IMR-90 (cell line): ENCODE measurements at regions not wholly inside any gene's neighbourhood (a gene's known extent, or its start where the extent isn't known, plus 50 kb on each side); places are given as distances from the start of the nearest gene placed in this dataset.

Experiments used
- ATAC-seq: fragments of 200-7000 bp; cut with Tn5 transposase; 2 replicates; pipeline ENCODE4 v1.9.1; 2020; ENCODE audit warnings: low read depth, mild to moderate bottlenecking, moderate library complexity
- BruUV-seq: library from RNA; stranded (reverse); fragments of 400-500 nt; replicated peaks from 2 replicates; lab custom pipeline; 2021; lab: Mats Ljungman, UMichigan
- CTCF ChIA-PET: fragments of 300-600 bp; formaldehyde crosslinking; extraction: SDS; loops from one replicate; lab custom pipeline; 2021; ENCODE audit warnings: antibody characterized with exemption; lab: Yijun Ruan, JAX
- POLR2A ChIA-PET: fragments of 300-600 bp; sonication (Branson Sonifier 250); formaldehyde crosslinking; loops from one replicate; lab custom pipeline; 2022; ENCODE audit warnings: antibody characterized with exemption; ENCODE audit not compliant: unreplicated experiment; lab: Charles Lee
- DNase-seq: peaks from one replicate; pipeline ENCODE4 v3.0.0; 2013
- H2AFZ ChIP-seq: replicated peaks from 2 replicates; pipeline ENCODE3; 2013; ENCODE audit warnings: low read length, mild to moderate bottlenecking; ENCODE audit not compliant: poor library complexity
- H2AK5ac ChIP-seq: 2 replicates; pipeline ENCODE4 v1.6.1; 2013; ENCODE audit warnings: low read depth, low read length, inconsistent platforms
- H2AK9ac ChIP-seq: replicated peaks from 2 replicates; pipeline ENCODE3; 2013; ENCODE audit warnings: mild to moderate bottlenecking, low read depth, low read length, moderate library complexity; ENCODE audit not compliant: poor library complexity
- H2BK120ac ChIP-seq: 2 replicates; pipeline ENCODE4 v1.6.1; 2013; ENCODE audit warnings: low read depth, low read length, inconsistent platforms
- H2BK15ac ChIP-seq: 3 replicates; pipeline ENCODE4 v1.6.1; 2013; ENCODE audit warnings: low read depth, low read length, inconsistent platforms
- H2BK20ac ChIP-seq: 2 replicates; pipeline ENCODE4 v1.6.1; 2013; ENCODE audit warnings: low read depth, mild to moderate bottlenecking, inconsistent platforms, low read length, moderate library complexity
- H2BK5ac ChIP-seq: 2 replicates; pipeline ENCODE4 v1.6.1; 2013; ENCODE audit warnings: mild to moderate bottlenecking, low read depth, low read length, inconsistent platforms; ENCODE audit not compliant: poor library complexity, severe bottlenecking
- H3K14ac ChIP-seq: replicated peaks from 2 replicates; pipeline ENCODE4 v1.6.1; 2013; ENCODE audit warnings: low read depth, low read length, inconsistent platforms
- H3K18ac ChIP-seq: 2 replicates; pipeline ENCODE4 v1.6.1; 2013; ENCODE audit warnings: low read depth, low read length, control low read depth
- H3K23ac ChIP-seq: 2 replicates; pipeline ENCODE4 v1.6.1; 2013; ENCODE audit warnings: low read depth, low read length, inconsistent platforms
- H3K27ac ChIP-seq: 2 replicates; pipeline ENCODE4 v1.5.1; 2013; ENCODE audit warnings: mild to moderate bottlenecking, control low read depth, low read length; ENCODE audit not compliant: insufficient read depth
- H3K27me3 ChIP-seq: 2 replicates; pipeline ENCODE4 v1.6.1; 2013; ENCODE audit warnings: low read length; ENCODE audit not compliant: control insufficient read depth, insufficient read depth
- H3K36me3 ChIP-seq: 2 replicates; pipeline ENCODE4 v1.6.1; 2013; ENCODE audit warnings: low read length, mixed read lengths; ENCODE audit not compliant: control insufficient read depth, insufficient read depth
- H3K4ac ChIP-seq: 2 replicates; pipeline ENCODE4 v1.6.1; 2013; ENCODE audit warnings: low read depth, low read length, inconsistent platforms
- H3K4me1 ChIP-seq: 2 replicates; pipeline ENCODE4 v1.6.1; 2013; ENCODE audit warnings: low read length, mixed read lengths; ENCODE audit not compliant: control insufficient read depth, insufficient read depth
- H3K4me2 ChIP-seq: 2 replicates; pipeline ENCODE4 v1.6.1; 2013; ENCODE audit warnings: low read depth, mild to moderate bottlenecking, control low read depth, low read length, moderate library complexity
- H3K4me3 ChIP-seq: 2 replicates; pipeline ENCODE4 v1.5.1; 2013; ENCODE audit warnings: low read depth, mild to moderate bottlenecking, control low read depth, low read length, moderate library complexity; ENCODE audit not compliant: insufficient read depth
- H3K56ac ChIP-seq: 2 replicates; pipeline ENCODE4 v1.6.1; 2013; ENCODE audit warnings: low read length, inconsistent platforms; ENCODE audit not compliant: insufficient read depth; ENCODE audit errors: extremely low read depth
- H3K79me1 ChIP-seq, 2 experiments: 2 replicates each; pipeline ENCODE4 v1.6.1; 2013; ENCODE audit warnings: low read length in 2 of 2, inconsistent platforms in 1 of 2, low read depth in 1 of 2
- H3K9ac ChIP-seq: 2 replicates; pipeline ENCODE4 v1.6.1; 2013; ENCODE audit warnings: low read depth, low read length, control low read depth
- H3K9me1 ChIP-seq: 2 replicates; pipeline ENCODE4 v1.6.1; 2013; ENCODE audit warnings: low read length, inconsistent platforms; ENCODE audit not compliant: insufficient read depth
- H3K9me3 ChIP-seq: 2 replicates; pipeline ENCODE4 v1.6.1; 2013; ENCODE audit warnings: low read length; ENCODE audit not compliant: control insufficient read depth, insufficient read depth
- H4K20me1 ChIP-seq: 2 replicates; pipeline ENCODE4 v1.6.1; 2013; ENCODE audit warnings: low read length, inconsistent platforms; ENCODE audit not compliant: insufficient read depth
- H4K5ac ChIP-seq: 2 replicates; pipeline ENCODE4 v1.6.1; 2013; ENCODE audit warnings: mild to moderate bottlenecking, low read depth, low read length, control low read depth
- H4K8ac ChIP-seq, 2 experiments: 2 replicates each; pipeline ENCODE4 v1.6.1; 2013; ENCODE audit warnings: low read depth in 2 of 2, low read length in 2 of 2, control low read depth in 1 of 2, inconsistent platforms in 1 of 2
- H4K91ac ChIP-seq: 2 replicates; pipeline ENCODE4 v1.6.1; 2013; ENCODE audit warnings: low read depth, low read length, inconsistent platforms; ENCODE audit not compliant: insufficient read depth
- BHLHE40 ChIP-seq: fragments of 150-350 bp; IDR thresholded peaks from 2 replicates; pipeline ENCODE4 v1.6.1; 2016; ENCODE audit warnings: mild to moderate bottlenecking, low read depth, low read length
- CEBPB ChIP-seq: IDR thresholded peaks from 2 replicates; pipeline ENCODE4 v1.6.1; 2012; ENCODE audit warnings: low read depth, low read length, improper control_type of control experiment
- CTCF ChIP-seq: conservative IDR thresholded peaks from 2 replicates; pipeline ENCODE4 v1.5.1; 2012; ENCODE audit warnings: mild to moderate bottlenecking, low read depth, low read length, improper control_type of control experiment
- ELK1 ChIP-seq: fragments of 150-350 bp; IDR thresholded peaks from 2 replicates; pipeline ENCODE4 v1.6.1; 2016; ENCODE audit warnings: low read depth, mild to moderate bottlenecking, low read length, moderate library complexity, borderline replicate concordance
- FOS ChIP-seq: fragments of 150-350 bp; IDR thresholded peaks from 2 replicates; pipeline ENCODE4 v1.6.1; 2016; ENCODE audit warnings: low read depth, low read length
- MAZ ChIP-seq: IDR thresholded peaks from 2 replicates; pipeline ENCODE4 v1.6.1; 2012; ENCODE audit warnings: low read depth, mild to moderate bottlenecking, low read length, improper control_type of control experiment, moderate library complexity, borderline replicate concordance
- MXI1 ChIP-seq: IDR thresholded peaks from 2 replicates; pipeline ENCODE4 v1.6.1; 2012; ENCODE audit warnings: low read depth, mild to moderate bottlenecking, low read length, moderate library complexity, borderline replicate concordance
- NFE2L2 ChIP-seq: fragments of 150-350 bp; IDR thresholded peaks from 2 replicates; pipeline ENCODE4 v1.6.1; 2016; ENCODE audit warnings: low read depth, mild to moderate bottlenecking, low read length
- RAD21 ChIP-seq: IDR thresholded peaks from 2 replicates; pipeline ENCODE4 v1.6.1; 2012; ENCODE audit warnings: low read length, improper control_type of control experiment
- RFX5 ChIP-seq: IDR thresholded peaks from 2 replicates; pipeline ENCODE4 v1.8.0; 2012; ENCODE audit warnings: low read depth, mild to moderate bottlenecking, low read length, moderate library complexity
- SMC3 ChIP-seq: fragments of 150-350 bp; IDR thresholded peaks from 2 replicates; pipeline ENCODE4 v1.6.1; 2016; ENCODE audit warnings: low read depth, mild to moderate bottlenecking, antibody characterized with exemption, low read length, moderate library complexity
- WGBS, 2 experiments: methylation state at CpG; one replicate each; pipeline versions ENCODE4 v1.1.5 to v1.1.7; 2013; ENCODE audit warnings: missing lambda C conversion rate in 2 of 2; ENCODE audit not compliant: insufficient read length in 1 of 2; ENCODE audit errors: extremely low coverage in 2 of 2; 5-methylcytosine and 5-hydroxymethylcytosine counted together
- dilution Hi-C: fragments of 300-500 bp; cut with HindIII; formaldehyde crosslinking; loops from one replicate; pipeline ENCODE4 v1.14.3; 2018; ENCODE audit warnings: low sequenced_read_pairs; ENCODE audit not compliant: unreplicated experiment
- in situ Hi-C: fragments of 300-500 bp; cut with MboI; formaldehyde crosslinking; loops from 3 replicates; pipeline ENCODE4 v1.14.3; 2019; ENCODE audit warnings: low sequenced_read_pairs, inconsistent platforms, mixed read lengths
- intact Hi-C: fragments of 100-400 bp; cut with micrococcal nuclease; formaldehyde crosslinking; loops from 2 replicates; pipeline ENCODE4 v1.10.0; 2022

DNA sequence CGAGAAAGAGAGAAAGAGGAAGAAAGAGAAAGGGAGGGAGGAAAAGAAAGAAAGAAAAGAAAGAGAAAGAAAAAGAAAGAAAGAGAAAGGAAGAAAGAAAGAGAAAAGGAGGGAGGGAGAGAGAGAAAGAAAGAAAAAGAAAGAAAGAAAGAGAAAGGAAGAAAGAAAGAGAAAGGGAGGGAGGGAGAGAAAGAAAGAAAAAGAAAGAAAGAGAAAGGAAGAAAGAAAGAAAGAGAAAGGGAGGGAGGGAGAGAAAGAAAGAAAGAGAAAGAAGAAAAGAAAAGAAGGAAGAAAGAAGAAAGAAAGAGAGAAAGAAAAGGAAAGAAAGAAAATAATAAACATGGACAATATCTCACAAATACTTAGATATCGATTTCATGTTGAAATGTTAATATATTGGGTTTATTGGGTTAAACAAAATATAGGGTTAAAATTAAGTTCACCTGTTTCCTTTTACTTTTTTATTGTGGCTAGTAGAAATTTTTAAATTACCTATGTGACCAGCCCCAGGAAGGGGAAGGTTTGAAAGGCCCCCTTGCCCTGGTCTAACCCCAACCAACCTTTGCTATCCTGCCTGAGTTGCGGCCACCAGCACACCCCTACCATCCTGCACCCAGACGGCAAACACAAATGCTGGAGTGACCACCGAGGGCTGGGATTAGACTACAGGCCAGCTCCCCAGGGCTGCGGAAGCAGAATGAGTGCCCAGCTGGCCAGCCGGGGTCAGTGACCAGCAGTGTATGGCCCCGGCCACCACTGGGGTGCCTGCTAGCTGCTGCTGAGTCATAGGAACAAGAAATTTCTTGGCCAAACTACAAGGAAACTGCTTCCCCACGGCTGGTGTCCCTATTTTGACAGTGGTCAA, 81.0 kb upstream of the FGF3 start:
- peak; percentile 69 for ATAC-seq
- no TSS peak for BruUV-seq

More for the DNA sequence above, 81.0 kb upstream of the FGF3 start:
- Histone ChIP-seq H2BK120ac (peak overlapping the region; percentile 23; the same call in 1 of the 2 replicates), H3K36me3 (no peaks in the 10 kb centered on the region), H3K27me3 (peaks cover 3% of the 10 kb centered on the region; the same call in 1 of the 2 replicates), H3K56ac (no peak overlapping the region), H3K14ac (no peak overlapping the region), H2BK20ac (0 out of 2 replicates have a peak overlapping the region, but pooled peaks have one; percentile 24), H3K23ac (no peak overlapping the region), H2AFZ (peak overlapping the region; percentile 72), H3K79me1 (no peaks in the 10 kb centered on the region), H4K91ac (no peak overlapping the region), H3K4ac (no peak overlapping the region), H3K4me3 (no peak overlapping the region), H2BK15ac (no peak overlapping the region), H3K27ac (no peak overlapping the region), H2BK5ac (no peak overlapping the region), H3K9ac (no peak overlapping the region), H2AK9ac (peak overlapping the region; percentile 28), H3K18ac (no peak overlapping the region), H4K20me1 (no peaks in the 10 kb centered on the region), H3K9me3 (peaks cover 2% of the 10 kb centered on the region; the same call in 1 of the 2 replicates), H3K4me2 (no peak overlapping the region), H3K4me1 (peaks cover 9% of the 10 kb centered on the region), H4K8ac (no peak overlapping the region; a peak in 1 of 4 replicates), H4K5ac (no peak overlapping the region), H2AK5ac (no peak overlapping the region), H3K9me1 (peaks cover 5% of the 10 kb centered on the region; the same call in 1 of the 2 replicates)
- DNase-seq = no peak
- ChIA-PET POLR2A (no interaction called here), CTCF (interaction anchor here (0.6 to 1.6 kb wide), 2 partner anchors 15 to 277 kb away, joined by 3 to 4 read pairs; no protein-coding TSS in a partner anchor)
- WGBS, 2 experiments = 55% methylated on average over 5 of the region's 9 CpGs; no CpG with 5 or more reads in 1 of the 2 experiments
- dilution Hi-C loops = loop anchor here (25.0 kb wide), 1 partner anchor 262 kb away; no protein-coding TSS in a partner anchor
- in situ Hi-C loops = no loop called here
- intact Hi-C loops = no loop called here
- no peak for TF ChIP-seq CEBPB
- TF ChIP-seq CTCF = no peak
- no peak for TF ChIP-seq SMC3
- no peak for TF ChIP-seq MXI1
- TF ChIP-seq RFX5 = no peak
- TF ChIP-seq BHLHE40 = no peak
- no peak for TF ChIP-seq FOS
- TF ChIP-seq ELK1 = no peak
- TF ChIP-seq NFE2L2 = no peak
- no peak for TF ChIP-seq RAD21
- TF ChIP-seq MAZ = no peak
